ENCODE measurements at regions not wholly inside any gene's neighbourhood (a gene's known extent, or its start where the extent isn't known, plus 50 kb on each side); places are given as distances from the start of the nearest gene placed in this dataset.
"Not testable (repeated sequence)": the region's sequence is repeated elsewhere in the genome, so short reads cannot be mapped to it uniquely, and the experiment has no call there.

DNA sequence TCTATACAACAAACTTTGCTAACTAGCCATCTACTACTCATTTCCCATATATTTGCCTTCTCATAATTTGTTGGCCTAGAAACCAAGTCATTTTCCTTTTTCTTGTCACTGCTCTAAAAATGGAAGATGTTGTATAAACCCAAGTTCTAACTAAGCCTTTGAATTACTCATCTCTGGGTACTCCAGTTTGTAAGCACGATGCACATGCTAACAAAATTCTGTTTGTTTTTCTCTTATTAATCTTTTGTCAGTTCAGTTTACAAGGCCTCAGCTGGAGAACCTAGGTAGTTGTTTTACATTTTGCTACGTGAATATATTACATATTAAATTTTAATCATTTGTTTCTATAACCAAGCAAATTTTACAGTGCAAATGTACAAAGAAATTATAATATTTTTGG lies 663.2 kb upstream of the RGS18 start:
- DNase-seq (ENCODE audit: low read depth): no peak
- TF ChIP-seq, protein P1, sequence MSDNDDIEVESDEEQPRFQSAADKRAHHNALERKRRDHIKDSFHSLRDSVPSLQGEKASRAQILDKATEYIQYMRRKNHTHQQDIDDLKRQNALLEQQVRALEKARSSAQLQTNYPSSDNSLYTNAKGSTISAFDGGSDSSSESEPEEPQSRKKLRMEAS (IDR thresholded peaks at IDR 0.05; ENCODE audit: low read depth, low read length): no peak
- TF ChIP-seq MYC (IDR thresholded peaks at IDR 0.05; ENCODE audit: low read depth, low read length) (no peak), POLR2A (IDR thresholded peaks at IDR 0.05; ENCODE audit: extremely low read depth, insufficient read length) (no peak)
- TF ChIP-seq, protein P2, sequence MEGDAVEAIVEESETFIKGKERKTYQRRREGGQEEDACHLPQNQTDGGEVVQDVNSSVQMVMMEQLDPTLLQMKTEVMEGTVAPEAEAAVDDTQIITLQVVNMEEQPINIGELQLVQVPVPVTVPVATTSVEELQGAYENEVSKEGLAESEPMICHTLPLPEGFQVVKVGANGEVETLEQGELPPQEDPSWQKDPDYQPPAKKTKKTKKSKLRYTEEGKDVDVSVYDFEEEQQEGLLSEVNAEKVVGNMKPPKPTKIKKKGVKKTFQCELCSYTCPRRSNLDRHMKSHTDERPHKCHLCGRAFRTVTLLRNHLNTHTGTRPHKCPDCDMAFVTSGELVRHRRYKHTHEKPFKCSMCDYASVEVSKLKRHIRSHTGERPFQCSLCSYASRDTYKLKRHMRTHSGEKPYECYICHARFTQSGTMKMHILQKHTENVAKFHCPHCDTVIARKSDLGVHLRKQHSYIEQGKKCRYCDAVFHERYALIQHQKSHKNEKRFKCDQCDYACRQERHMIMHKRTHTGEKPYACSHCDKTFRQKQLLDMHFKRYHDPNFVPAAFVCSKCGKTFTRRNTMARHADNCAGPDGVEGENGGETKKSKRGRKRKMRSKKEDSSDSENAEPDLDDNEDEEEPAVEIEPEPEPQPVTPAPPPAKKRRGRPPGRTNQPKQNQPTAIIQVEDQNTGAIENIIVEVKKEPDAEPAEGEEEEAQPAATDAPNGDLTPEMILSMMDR (IDR thresholded peaks at IDR 0.05; ENCODE audit: low read depth, low read length): no peak
- H3K4me3 ChIP-seq (ENCODE audit: low read depth, low read length): no peak overlapping the region

GRCh38 chr1:191498318-191498717 lies 659.9 kb upstream of the RGS18 start:
- H3K4me3 ChIP-seq (ENCODE audit: low read depth, low read length): no peak overlapping the region
- TF ChIP-seq, protein P2 (IDR thresholded peaks at IDR 0.05; ENCODE audit: low read depth, low read length): no peak
- TF ChIP-seq POLR2A (IDR thresholded peaks at IDR 0.05; ENCODE audit: extremely low read depth, insufficient read length): no peak
- TF ChIP-seq, protein P1 (IDR thresholded peaks at IDR 0.05; ENCODE audit: low read depth, low read length): no peak
- TF ChIP-seq MYC (IDR thresholded peaks at IDR 0.05; ENCODE audit: low read depth, low read length): no peak

DNA sequence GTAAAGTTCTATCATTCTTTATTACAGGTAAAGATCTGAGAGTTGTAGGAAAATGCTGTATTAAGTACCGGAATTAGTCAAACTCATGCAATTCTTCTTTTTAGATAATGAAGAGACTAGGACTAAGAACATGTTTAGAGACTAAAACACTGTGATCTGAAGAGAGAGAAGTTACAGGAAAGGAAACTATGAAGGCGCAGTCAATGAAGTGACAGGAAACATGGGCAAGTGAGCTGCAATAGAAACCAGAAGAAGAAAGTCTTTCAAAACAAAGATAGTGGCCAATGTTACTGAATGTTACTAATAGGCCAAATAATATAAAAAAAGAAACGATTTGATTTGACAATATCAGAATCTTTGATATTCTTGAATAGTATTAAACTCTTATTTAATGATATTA lies 659.4 kb upstream of the RGS18 start:
- DNase-seq (ENCODE audit: low read depth): no peak
- TF ChIP-seq, protein P2 (IDR thresholded peaks at IDR 0.05; ENCODE audit: low read depth, low read length): no peak
- TF ChIP-seq POLR2A (IDR thresholded peaks at IDR 0.05; ENCODE audit: extremely low read depth, insufficient read length) (no peak), MYC (IDR thresholded peaks at IDR 0.05; ENCODE audit: low read depth, low read length) (no peak)
- TF ChIP-seq, protein P1 (IDR thresholded peaks at IDR 0.05; ENCODE audit: low read depth, low read length): no peak
- no peak overlapping the region for H3K4me3 ChIP-seq (ENCODE audit: low read depth, low read length)

More at GRCh38 chr1:191498318-191498717, 659.9 kb upstream of the RGS18 start:
- no peak for DNase-seq (ENCODE audit: low read depth)

DNA sequence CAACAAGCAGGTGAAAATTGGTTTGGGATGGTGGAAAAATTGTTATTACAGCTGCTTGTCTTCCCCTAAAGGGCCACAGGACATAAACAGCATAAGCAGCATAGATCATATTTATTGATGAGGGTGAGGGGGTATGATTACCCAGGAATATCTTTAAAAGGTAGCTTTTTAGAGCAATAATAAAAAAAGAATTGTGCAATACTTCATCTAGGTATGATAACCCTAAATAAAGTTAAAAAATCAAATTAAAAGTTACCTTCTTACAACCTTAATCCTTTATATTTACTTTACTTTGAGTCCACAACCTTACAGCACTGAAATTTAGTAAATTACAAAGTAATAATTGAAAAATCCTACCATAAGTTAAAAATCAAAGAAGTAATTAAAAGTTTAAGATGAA lies 653.3 kb upstream of the RGS18 start:
- no peak for TF ChIP-seq MYC (IDR thresholded peaks at IDR 0.05; ENCODE audit: low read depth, low read length)
- TF ChIP-seq, protein P1 (IDR thresholded peaks at IDR 0.05; ENCODE audit: low read depth, low read length): no peak
- TF ChIP-seq, protein P2 (IDR thresholded peaks at IDR 0.05; ENCODE audit: low read depth, low read length): no peak
- TF ChIP-seq POLR2A (IDR thresholded peaks at IDR 0.05; ENCODE audit: extremely low read depth, insufficient read length): no peak
- no peak overlapping the region for H3K4me3 ChIP-seq (ENCODE audit: low read depth, low read length)
- DNase-seq (ENCODE audit: low read depth): no peak

DNA sequence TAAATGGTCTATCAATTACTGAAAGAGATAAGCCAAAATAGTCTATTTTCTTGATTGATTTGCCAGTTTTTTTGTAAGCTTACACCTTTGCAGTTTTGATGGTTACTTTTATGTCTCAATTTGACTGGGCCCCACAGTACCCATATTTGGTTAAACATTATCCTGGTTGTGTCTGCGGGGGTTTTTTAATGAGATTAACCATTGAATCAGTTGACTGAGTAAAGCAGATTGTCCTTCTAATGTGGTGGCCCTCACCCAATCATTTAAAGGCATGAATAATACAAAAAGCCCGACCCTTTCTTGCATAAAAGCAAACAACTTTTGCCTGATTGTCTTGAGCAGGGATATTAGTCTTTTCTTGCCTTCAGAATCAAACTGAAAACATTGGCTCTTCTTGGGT lies 650.0 kb upstream of the RGS18 start:
- no peak for DNase-seq (ENCODE audit: low read depth)
- H3K4me3 ChIP-seq (ENCODE audit: low read depth, low read length): no peak overlapping the region
- TF ChIP-seq, protein P1 (IDR thresholded peaks at IDR 0.05; ENCODE audit: low read depth, low read length): no peak
- TF ChIP-seq, protein P2 (IDR thresholded peaks at IDR 0.05; ENCODE audit: low read depth, low read length): no peak

- not testable (repeated sequence) for H3K4me3 ChIP-seq (ENCODE audit: low read depth, low read length); DNase-seq (ENCODE audit: low read depth)
These were observed 646.8 kb upstream of the RGS18 start for GRCh38 chr1:191511480-191511879.

All from NB4 (cell line).